MM.1S (cell line): ENCODE measurements at regions not wholly inside any gene's neighbourhood (a gene's known extent, or its start where the extent isn't known, plus 50 kb on each side); places are given as distances from the start of the nearest gene placed in this dataset.

ENCODE experiments used
- DNase-seq: peaks from one replicate; pipeline ENCODE4 v3.0.0-alpha.2; 2015
- H2AFZ ChIP-seq: fragments of 300-600 bp; sonication (generic); 2 replicates; pipeline ENCODE4 v1.6.0; 2016; ENCODE audit warnings: antibody characterized with exemption, low read length
- H3F3A ChIP-seq: fragments of 300-600 bp; sonication (generic); 2 replicates; pipeline ENCODE4 v1.6.1; 2016; ENCODE audit warnings: mild to moderate bottlenecking, antibody characterized with exemption, low read length, moderate library complexity, mixed read lengths; ENCODE audit not compliant: insufficient read depth
- H3K27ac ChIP-seq: fragments of 300-600 bp; sonication (generic); 2 replicates; pipeline ENCODE4 v1.5.1; 2016; ENCODE audit warnings: mild to moderate bottlenecking, low read length
- H3K27me3 ChIP-seq: fragments of 300-600 bp; sonication (generic); replicated peaks from 2 replicates; pipeline ENCODE4 v1.6.0; 2016; ENCODE audit warnings: low read length; ENCODE audit not compliant: insufficient read depth
- H3K36me3 ChIP-seq: fragments of 300-600 bp; sonication (generic); replicated peaks from 2 replicates; pipeline ENCODE4 v1.6.1; 2016; ENCODE audit warnings: mild to moderate bottlenecking, low read length, mixed read lengths; ENCODE audit not compliant: insufficient read depth
- H3K4me1 ChIP-seq: fragments of 300-600 bp; sonication (generic); 2 replicates; pipeline ENCODE4 v1.6.1; 2016; ENCODE audit warnings: low read length, mixed read lengths
- H3K4me2 ChIP-seq: fragments of 300-600 bp; sonication (generic); 2 replicates; pipeline ENCODE4 v1.6.0; 2016; ENCODE audit warnings: low read depth, low read length
- H3K4me3 ChIP-seq: fragments of 300-600 bp; sonication (generic); 2 replicates; pipeline ENCODE4 v1.5.1; 2016; ENCODE audit warnings: low read length, mixed read lengths
- H3K79me2 ChIP-seq: fragments of 300-600 bp; sonication (generic); 2 replicates; pipeline ENCODE4 v1.6.1; 2016; ENCODE audit warnings: mixed run types, low read length, mixed read lengths
- H3K9ac ChIP-seq: fragments of 300-600 bp; sonication (generic); 2 replicates; pipeline ENCODE4 v1.6.1; 2016; ENCODE audit warnings: low read length, mixed read lengths
- H3K9me2 ChIP-seq: fragments of 300-600 bp; sonication (generic); replicated peaks from 2 replicates; pipeline ENCODE4 v1.6.1; 2016; ENCODE audit warnings: mild to moderate bottlenecking, low read length, mixed read lengths; ENCODE audit not compliant: insufficient read depth
- H3K9me3 ChIP-seq: fragments of 300-600 bp; sonication (generic); replicated peaks from 2 replicates; pipeline ENCODE4 v1.6.1; 2016; ENCODE audit warnings: mild to moderate bottlenecking, low read length, mixed read lengths; ENCODE audit not compliant: insufficient read depth
- H4K20me1 ChIP-seq: fragments of 300-600 bp; sonication (generic); 2 replicates; pipeline ENCODE4 v1.6.1; 2016; ENCODE audit warnings: mild to moderate bottlenecking, low read length, moderate library complexity, mixed read lengths; ENCODE audit not compliant: insufficient read depth
- EZH2 ChIP-seq: fragments of 300-600 bp; sonication (generic); optimal IDR thresholded peaks from 2 replicates; pipeline ENCODE3; 2017; ENCODE audit warnings: low read depth, mild to moderate bottlenecking, antibody characterized with exemption, low read length, mixed read lengths
- EZH2phosphoT487 ChIP-seq: fragments of 300-600 bp; sonication (generic); IDR thresholded peaks from 2 replicates; pipeline ENCODE4 v1.6.1; 2018; ENCODE audit warnings: antibody characterized with exemption, low read length
- TF ChIP-seq, protein P1 (sequence below): fragments of 300-600 bp; sonication (generic); IDR thresholded peaks from 2 replicates; pipeline ENCODE4 v1.5.1; 2016; ENCODE audit warnings: antibody characterized with exemption, low read length, mixed read lengths

DNA sequence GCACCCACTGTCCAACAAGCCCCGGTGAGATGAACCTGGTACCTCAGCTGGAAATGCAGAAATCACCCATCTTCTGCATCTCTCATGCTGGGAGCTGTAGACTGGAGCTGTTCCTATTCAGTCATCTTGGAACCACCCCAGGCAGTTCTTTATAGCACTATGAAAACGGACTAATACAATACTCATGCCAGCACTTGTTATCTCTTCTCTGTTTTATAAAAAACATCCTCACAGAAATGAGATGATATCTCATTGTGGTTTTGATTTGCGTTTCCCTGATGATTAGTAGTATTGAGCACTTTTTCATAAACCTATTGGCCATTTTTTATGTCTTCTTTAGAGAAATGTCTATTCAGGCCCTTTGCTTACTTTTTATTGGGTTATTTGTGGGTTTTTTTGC is 156.2 kb upstream of the ARPP21 start:
- no peak overlapping the region for H3K9ac ChIP-seq
- no peak overlapping the region for H3K4me2 ChIP-seq

DNA sequence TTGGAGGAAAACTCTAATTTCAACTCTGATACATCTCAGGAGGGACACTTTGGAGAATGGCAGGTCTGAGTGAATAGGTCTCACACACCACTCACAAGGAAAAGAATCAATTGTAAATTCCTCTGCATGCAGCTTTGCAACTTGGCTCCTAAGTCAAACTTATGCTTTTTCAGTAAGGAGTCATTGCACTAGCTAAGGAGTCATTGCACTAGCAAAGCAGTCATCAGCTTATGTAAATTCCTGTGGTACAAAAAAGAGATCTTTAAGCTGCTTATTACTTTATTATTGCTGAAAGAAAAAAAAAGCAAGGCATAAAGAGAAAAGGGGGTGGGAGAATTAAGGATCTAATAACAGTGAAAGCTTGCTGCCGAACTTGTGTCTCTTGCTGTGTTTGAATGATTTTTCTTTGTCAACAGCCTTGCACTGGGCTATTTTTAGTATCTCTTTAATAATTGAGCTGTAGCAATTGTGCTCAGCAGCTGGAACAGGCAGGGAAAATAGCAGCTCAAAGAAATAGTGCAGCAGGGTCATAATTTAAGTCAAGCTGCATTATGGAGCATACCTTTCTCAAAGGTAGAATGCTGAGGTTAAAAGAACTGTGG is 154.3 kb upstream of the ARPP21 start:
- Histone ChIP-seq H2AFZ (no peak overlapping the region), H3K4me2 (no peak overlapping the region)
- no peak for DNase-seq

More for the DNA sequence above, 156.2 kb upstream of the ARPP21 start:
- Histone ChIP-seq H3K79me2 (no peaks in the 10 kb centered on the region), H3K27me3 (no peaks in the 10 kb centered on the region), H3K9me3 (no peaks in the 10 kb centered on the region), H4K20me1 (no peaks in the 10 kb centered on the region), H3K36me3 (no peaks in the 10 kb centered on the region), H3K4me1 (no peaks in the 10 kb centered on the region), H3K27ac (no peak overlapping the region), H3F3A (no peaks in the 10 kb centered on the region), H3K4me3 (no peak overlapping the region), H3K9me2 (no peaks in the 10 kb centered on the region), H2AFZ (no peak overlapping the region)
- TF ChIP-seq, protein P1, sequence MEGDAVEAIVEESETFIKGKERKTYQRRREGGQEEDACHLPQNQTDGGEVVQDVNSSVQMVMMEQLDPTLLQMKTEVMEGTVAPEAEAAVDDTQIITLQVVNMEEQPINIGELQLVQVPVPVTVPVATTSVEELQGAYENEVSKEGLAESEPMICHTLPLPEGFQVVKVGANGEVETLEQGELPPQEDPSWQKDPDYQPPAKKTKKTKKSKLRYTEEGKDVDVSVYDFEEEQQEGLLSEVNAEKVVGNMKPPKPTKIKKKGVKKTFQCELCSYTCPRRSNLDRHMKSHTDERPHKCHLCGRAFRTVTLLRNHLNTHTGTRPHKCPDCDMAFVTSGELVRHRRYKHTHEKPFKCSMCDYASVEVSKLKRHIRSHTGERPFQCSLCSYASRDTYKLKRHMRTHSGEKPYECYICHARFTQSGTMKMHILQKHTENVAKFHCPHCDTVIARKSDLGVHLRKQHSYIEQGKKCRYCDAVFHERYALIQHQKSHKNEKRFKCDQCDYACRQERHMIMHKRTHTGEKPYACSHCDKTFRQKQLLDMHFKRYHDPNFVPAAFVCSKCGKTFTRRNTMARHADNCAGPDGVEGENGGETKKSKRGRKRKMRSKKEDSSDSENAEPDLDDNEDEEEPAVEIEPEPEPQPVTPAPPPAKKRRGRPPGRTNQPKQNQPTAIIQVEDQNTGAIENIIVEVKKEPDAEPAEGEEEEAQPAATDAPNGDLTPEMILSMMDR: no peak
- TF ChIP-seq EZH2: no peak
- TF ChIP-seq EZH2phosphoT487: no peak
- DNase-seq: no peak

DNA sequence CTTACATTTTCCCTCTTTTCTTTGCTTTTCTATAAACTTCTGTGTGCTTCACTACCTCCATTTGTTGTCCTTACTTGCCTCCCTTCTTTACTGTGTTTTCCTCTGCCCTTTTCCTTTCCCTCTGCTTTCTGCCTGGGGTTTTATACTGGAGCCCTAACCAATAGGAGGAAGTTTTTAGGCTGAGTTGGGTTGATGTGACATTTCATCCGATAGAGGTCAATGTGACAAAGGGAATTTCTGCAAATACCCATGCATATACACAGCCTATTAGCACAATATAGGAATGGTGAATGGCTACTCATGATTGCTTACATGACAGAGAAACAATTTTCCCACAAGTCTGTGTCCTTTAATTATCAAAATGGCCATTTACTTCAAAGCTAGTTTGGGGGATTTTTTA is 153.0 kb upstream of the ARPP21 start:
- Histone ChIP-seq H3K27me3 (no peaks in the 10 kb centered on the region), H2AFZ (no peak overlapping the region), H3K9me3 (no peaks in the 10 kb centered on the region), H3K4me3 (no peak overlapping the region), H3K4me1 (no peaks in the 10 kb centered on the region), H4K20me1 (no peaks in the 10 kb centered on the region), H3K9me2 (no peaks in the 10 kb centered on the region), H3K9ac (no peak overlapping the region), H3K4me2 (no peak overlapping the region), H3K27ac (no peak overlapping the region), H3F3A (no peaks in the 10 kb centered on the region), H3K36me3 (no peaks in the 10 kb centered on the region), H3K79me2 (no peaks in the 10 kb centered on the region)
- no peak for DNase-seq
- TF ChIP-seq EZH2phosphoT487 (no peak), EZH2 (no peak)
- TF ChIP-seq, protein P1: no peak

More for the DNA sequence above, 154.3 kb upstream of the ARPP21 start:
- Histone ChIP-seq H4K20me1 (no peaks in the 10 kb centered on the region), H3K9me3 (no peaks in the 10 kb centered on the region), H3K79me2 (no peaks in the 10 kb centered on the region), H3K36me3 (no peaks in the 10 kb centered on the region), H3K9me2 (no peaks in the 10 kb centered on the region), H3K4me3 (no peak overlapping the region), H3F3A (no peaks in the 10 kb centered on the region), H3K9ac (no peak overlapping the region), H3K4me1 (no peaks in the 10 kb centered on the region), H3K27ac (no peak overlapping the region), H3K27me3 (no peaks in the 10 kb centered on the region)
- TF ChIP-seq, protein P1: no peak
- no peak for TF ChIP-seq EZH2
- TF ChIP-seq EZH2phosphoT487: no peak
